ENCODE measurements at regions not wholly inside any gene's neighbourhood (a gene's known extent, or its start where the extent isn't known, plus 50 kb on each side); places are given as distances from the start of the nearest gene placed in this dataset.

GRCh38 chr14:42011221-42011620 lies 404.5 kb downstream of the LRFN5 start:
- DNase-seq (ENCODE audit: low spot score in 2 of 2) = no peak
- Histone ChIP-seq H3K4me3 (no peak overlapping the region), H3K27me3 (no peaks in the 10 kb centered on the region), H3K27ac (no peak overlapping the region), H3K9me3 (no peaks in the 10 kb centered on the region), H3K36me3 (no peaks in the 10 kb centered on the region), H3K4me1 (no peaks in the 10 kb centered on the region)
- 65 to 72% methylated on average over 1 of the region's 1 CpG for WGBS, 2 donors
- TF ChIP-seq POLR2A (IDR thresholded peaks at IDR 0.05) (no peak), EP300 (IDR thresholded peaks at IDR 0.05) (no peak)
- TF ChIP-seq, protein P1, sequence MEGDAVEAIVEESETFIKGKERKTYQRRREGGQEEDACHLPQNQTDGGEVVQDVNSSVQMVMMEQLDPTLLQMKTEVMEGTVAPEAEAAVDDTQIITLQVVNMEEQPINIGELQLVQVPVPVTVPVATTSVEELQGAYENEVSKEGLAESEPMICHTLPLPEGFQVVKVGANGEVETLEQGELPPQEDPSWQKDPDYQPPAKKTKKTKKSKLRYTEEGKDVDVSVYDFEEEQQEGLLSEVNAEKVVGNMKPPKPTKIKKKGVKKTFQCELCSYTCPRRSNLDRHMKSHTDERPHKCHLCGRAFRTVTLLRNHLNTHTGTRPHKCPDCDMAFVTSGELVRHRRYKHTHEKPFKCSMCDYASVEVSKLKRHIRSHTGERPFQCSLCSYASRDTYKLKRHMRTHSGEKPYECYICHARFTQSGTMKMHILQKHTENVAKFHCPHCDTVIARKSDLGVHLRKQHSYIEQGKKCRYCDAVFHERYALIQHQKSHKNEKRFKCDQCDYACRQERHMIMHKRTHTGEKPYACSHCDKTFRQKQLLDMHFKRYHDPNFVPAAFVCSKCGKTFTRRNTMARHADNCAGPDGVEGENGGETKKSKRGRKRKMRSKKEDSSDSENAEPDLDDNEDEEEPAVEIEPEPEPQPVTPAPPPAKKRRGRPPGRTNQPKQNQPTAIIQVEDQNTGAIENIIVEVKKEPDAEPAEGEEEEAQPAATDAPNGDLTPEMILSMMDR (IDR thresholded peaks at IDR 0.05) = no peak

GRCh38 chr14:42004321-42004720 lies 397.6 kb downstream of the LRFN5 start:
- Histone ChIP-seq H3K4me1 (no peaks in the 10 kb centered on the region), H3K27ac (no peak overlapping the region), H3K36me3 (no peaks in the 10 kb centered on the region), H3K9me3 (no peaks in the 10 kb centered on the region), H3K4me3 (no peak overlapping the region), H3K27me3 (no peaks in the 10 kb centered on the region)
- 62 to 81% methylated on average over 1 of the region's 1 CpG for WGBS, 2 donors
- TF ChIP-seq, protein P1 (IDR thresholded peaks at IDR 0.05) = no peak
- TF ChIP-seq POLR2A (IDR thresholded peaks at IDR 0.05) (no peak), EP300 (IDR thresholded peaks at IDR 0.05) (no peak)
- no peak for DNase-seq (ENCODE audit: low spot score in 2 of 2)

- no peaks in the 10 kb centered on the region for H3K9me3 ChIP-seq
- no peak for DNase-seq (ENCODE audit: low spot score in 2 of 2)
- H3K36me3 ChIP-seq = no peaks in the 10 kb centered on the region
- no peaks in the 10 kb centered on the region for H3K27me3 ChIP-seq
- no peaks in the 10 kb centered on the region for H3K4me1 ChIP-seq
- TF ChIP-seq, protein P1 (IDR thresholded peaks at IDR 0.05) = no peak
- no peak for TF ChIP-seq POLR2A (IDR thresholded peaks at IDR 0.05)
- no peak for TF ChIP-seq EP300 (IDR thresholded peaks at IDR 0.05)
- H3K4me3 ChIP-seq = no peak overlapping the region
- no peak overlapping the region for H3K27ac ChIP-seq
- WGBS, 2 donors = 90 to 92% methylated on average over 2 of the region's 2 CpGs
Observed at GRCh38 chr14:42002141-42002540, 395.5 kb downstream of the LRFN5 start.

GRCh38 chr14:42001431-42001830 lies 394.8 kb downstream of the LRFN5 start:
- H3K36me3 ChIP-seq = no peaks in the 10 kb centered on the region
- no peaks in the 10 kb centered on the region for H3K9me3 ChIP-seq
- no peak overlapping the region for H3K27ac ChIP-seq
- no peaks in the 10 kb centered on the region for H3K27me3 ChIP-seq
- H3K4me3 ChIP-seq = no peak overlapping the region
- no peak for DNase-seq (ENCODE audit: low spot score in 2 of 2)
- H3K4me1 ChIP-seq = no peaks in the 10 kb centered on the region
- 76 to 80% methylated on average over 3 of the region's 3 CpGs for WGBS, 2 donors
- no peak for TF ChIP-seq POLR2A (IDR thresholded peaks at IDR 0.05)
- TF ChIP-seq, protein P1 (IDR thresholded peaks at IDR 0.05) = no peak
- no peak for TF ChIP-seq EP300 (IDR thresholded peaks at IDR 0.05)

DNA sequence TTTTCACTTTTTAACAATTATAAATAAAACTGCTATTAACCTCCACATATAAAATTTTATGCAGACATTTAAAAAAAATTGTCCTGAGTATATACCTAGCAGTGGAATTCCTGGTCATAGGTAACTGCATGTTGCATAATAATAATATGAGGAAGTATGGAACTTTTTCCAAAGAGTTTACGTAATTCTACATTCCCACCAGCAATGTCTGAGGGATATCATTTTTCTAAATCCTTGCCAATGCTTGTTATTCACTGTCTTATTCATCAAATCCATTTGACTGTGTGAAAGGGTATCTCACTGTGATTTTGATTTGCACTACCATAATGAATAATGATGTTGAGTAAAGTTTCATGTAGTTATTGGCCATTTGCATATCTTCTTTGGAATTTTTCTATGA lies 393.8 kb downstream of the LRFN5 start:
- H3K4me3 ChIP-seq = no peak overlapping the region
- 92 to 93% methylated on average over 1 of the region's 1 CpG for WGBS, 2 donors
- no peaks in the 10 kb centered on the region for H3K4me1 ChIP-seq
- H3K27me3 ChIP-seq = no peaks in the 10 kb centered on the region
- TF ChIP-seq POLR2A (IDR thresholded peaks at IDR 0.05) (no peak), EP300 (IDR thresholded peaks at IDR 0.05) (no peak)
- TF ChIP-seq, protein P1 (IDR thresholded peaks at IDR 0.05) = no peak
- no peak for DNase-seq (ENCODE audit: low spot score in 2 of 2)
- no peak overlapping the region for H3K27ac ChIP-seq
- no peaks in the 10 kb centered on the region for H3K36me3 ChIP-seq
- no peaks in the 10 kb centered on the region for H3K9me3 ChIP-seq
